Heart left ventricle (tissue), 16 donors: ENCODE measurements at regions not wholly inside any gene's neighbourhood (a gene's known extent, or its start where the extent isn't known, plus 50 kb on each side); places are given as distances from the start of the nearest gene placed in this dataset.

ENCODE experiments used
- ATAC-seq, 4 donors: fragments of 200-7000 bp; cut with Tn5 transposase; one replicate each; pipeline ENCODE4 v1.9.1; 2020 to 2022; ENCODE audit warnings: moderate library complexity in 4 of 4, mild to moderate bottlenecking in 3 of 4, moderate number of reproducible peaks in 1 of 4
- DNase-seq, 5 donors: peaks; one replicate each; pipeline ENCODE4 v3.0.0-alpha.2; 2020
- H3K27ac ChIP-seq, 12 donors: fragments of 200-600 bp; sonication (generic) in 4 of 12; one replicate each; pipeline versions ENCODE4 v1.5.0 to v1.8.0; 2016 to 2022; ENCODE audit warnings: mild to moderate bottlenecking in 2 of 12
- H3K27me3 ChIP-seq, 9 donors: fragments of 200-600 bp; sonication (generic) in 2 of 9; one replicate each; pipeline versions ENCODE4 v1.5.1 to v1.8.0; 2016 to 2022; ENCODE audit warnings: mild to moderate bottlenecking in 3 of 9
- H3K36me3 ChIP-seq, 9 donors: fragments of 200-600 bp; sonication (generic) in 2 of 9; one replicate each; pipeline versions ENCODE4 v1.5.0 to v1.8.0; 2018 to 2022; ENCODE audit warnings: mild to moderate bottlenecking in 2 of 9
- H3K4me1 ChIP-seq, 12 donors: fragments of 200-600 bp; sonication (generic) in 4 of 12; one replicate each; pipeline versions ENCODE4 v1.5.0 to v1.8.0; 2016 to 2022; ENCODE audit warnings: mild to moderate bottlenecking in 3 of 12
- H3K4me3 ChIP-seq, 12 donors: fragments of 200-600 bp; sonication (generic) in 4 of 12; one replicate each; pipeline versions ENCODE4 v1.5.0 to v1.8.0; 2017 to 2022; ENCODE audit warnings: mild to moderate bottlenecking in 9 of 12, moderate library complexity in 4 of 12
- H3K9me3 ChIP-seq, 12 donors: fragments of 200-600 bp; sonication (generic) in 4 of 12; one replicate each; pipeline versions ENCODE4 v1.5.0 to v1.8.0; 2016 to 2022; ENCODE audit warnings: mild to moderate bottlenecking in 1 of 12
- CTCF ChIP-seq, 12 donors: fragments of 200-600 bp; sonication (generic) in 4 of 12; IDR thresholded peaks; one replicate each; pipeline versions ENCODE4 v1.5.0 to v1.8.0; 2018 to 2022; ENCODE audit warnings: antibody characterized with exemption in 12 of 12, mild to moderate bottlenecking in 5 of 12
- POLR2A ChIP-seq, 2 donors: fragments of 450-650 bp; IDR thresholded peaks; one replicate each; pipeline ENCODE4 v1.6.1; 2017; ENCODE audit warnings: antibody characterized with exemption in 2 of 2, mild to moderate bottlenecking in 2 of 2, moderate library complexity in 2 of 2
- WGBS, 4 donors: extraction: QIAGEN DNeasy Blood & Tissue Kit in 2 of 4; methylation state at CpG; one replicate each; pipeline versions ENCODE4 v1.1.5 to v1.1.7; 2013 to 2018; 5-methylcytosine and 5-hydroxymethylcytosine counted together
- intact Hi-C, 10 donors: fragments of 100-400 bp; cut with DNase I; formaldehyde crosslinking; loops; one replicate each; pipeline versions ENCODE4 v1.11.1 to v1.14.2; 2022
- donor health status: ischemic (EF 13 %, LVEDD 7.1; RV severe dilation, severe dysfunction).
- donor health status: healthy with polysubstance abuse.
- donor health status: DM: no; HTN: yes; CAD: no.
- donor health status: DM: no; HTN: no; CAD: no.
- donor health status: ischemic (EF 25% LVEDD 6.9; RV normal size, moderate dysfunction).
- donor health status: ischemic (EF 25% LVEDD 5.7; RV mildly dilated, moderate dysfunction).
- donor health status: healthy.
- donor health status: DM: yes; HTN: yes; CAD: no.
- donor health status: ischemic (EF 35%, LVEDD 5.7; RV mildly dilated, moderate dysfunction).
- donor health status: nonischemic (EF 11% LVEDD 7.7; RV severe dilation, severe dysfunction).
- donor health status: DM: yes; HTN: yes; CAD: no.
- donor health status: PGD.
- donor health status: ischemic (EF 29% LVEDD 5.4; RV normal size, mild dysfunction).
- donor health status: nonischemic (EF 23%, LVEDD 6.1; RV moderate dilation, normal function).

GRCh38 chr7:35522697-35523096 is 172.2 kb downstream of the HERPUD2 start:
- H3K4me1 ChIP-seq = peaks cover 0 to 36% (median 11%) of the 10 kb centered on the region in 12 donors
- no peaks in the 10 kb centered on the region for H3K9me3 ChIP-seq
- DNase-seq (no peak), ATAC-seq (no peak)
- no peak overlapping the region for H3K27ac ChIP-seq
- TF ChIP-seq POLR2A (IDR thresholded peaks at IDR 0.05) (no peak), CTCF (IDR thresholded peaks at IDR 0.05) (no peak)
- no peaks in the 10 kb centered on the region for H3K36me3 ChIP-seq
- no peak overlapping the region for H3K4me3 ChIP-seq
- WGBS, 4 donors = 37 to 46% (median 44%) methylated on average over 4 to 5 of the region's 5 CpGs
- H3K27me3 ChIP-seq = peaks cover 0 to 5% (median 0%) of the 10 kb centered on the region in 9 donors
- intact Hi-C loops = loop anchor here in 7 of 10 donors (5.0 to 10.0 kb wide), 6 partner anchors 95 to 330 kb away; partner anchors contain the start of gene TBX20 (in 3 of the 7)

GRCh38 chr7:35521941-35522340 is 173.0 kb downstream of the HERPUD2 start:
- TF ChIP-seq POLR2A (IDR thresholded peaks at IDR 0.05) = no peak
- no peak for TF ChIP-seq CTCF (IDR thresholded peaks at IDR 0.05)
- H3K4me1 ChIP-seq = peaks cover 0 to 38% (median 11%) of the 10 kb centered on the region in 12 donors
- peaks cover 0 to under 1% (median 0%) of the 10 kb centered on the region in 9 donors for H3K27me3 ChIP-seq
- WGBS, 4 donors = 53 to 63% (median 60%) methylated on average over 3 of the region's 3 CpGs
- H3K9me3 ChIP-seq = no peaks in the 10 kb centered on the region
- H3K36me3 ChIP-seq = no peaks in the 10 kb centered on the region
- DNase-seq (no peak), ATAC-seq (no peak)
- H3K4me3 ChIP-seq = no peak overlapping the region
- H3K27ac ChIP-seq = peak overlapping the region in 1 of 12 donors; percentile 47
- intact Hi-C loops = loop anchor here in 8 of 10 donors (2.0 to 10.0 kb wide), 7 partner anchors 95 to 330 kb away; partner anchors contain the start of gene TBX20 (in 3 of the 8)

- intact Hi-C loops = loop anchor here in 9 of 10 donors (1.0 to 10.0 kb wide), 9 partner anchors 94 to 329 kb away; partner anchors contain the start of gene TBX20 (in 3 of the 9)
- H3K27ac ChIP-seq = peak overlapping the region in 5 of 12 donors; percentile 17 to 47 (median 20)
- peak in 1 of 4 donors; percentile 35 for ATAC-seq
Measured at GRCh38 chr7:35520810-35521625, 173.9 kb downstream of the HERPUD2 start.

More at GRCh38 chr7:35520810-35521625, 173.9 kb downstream of the HERPUD2 start:
- Histone ChIP-seq H3K36me3 (no peaks in the 10 kb centered on the region), H3K27me3 (no peaks in the 10 kb centered on the region), H3K4me3 (no peak overlapping the region), H3K4me1 (peaks cover 0 to 38% (median 11%) of the 10 kb centered on the region in 12 donors), H3K9me3 (no peaks in the 10 kb centered on the region)
- TF ChIP-seq POLR2A (IDR thresholded peaks at IDR 0.05) (no peak), CTCF (IDR thresholded peaks at IDR 0.05) (no peak)
- no peak for DNase-seq
- 43 to 50% (median 46%) methylated on average over 5 of the region's 5 CpGs for WGBS, 4 donors
